Heart left ventricle (tissue), 16 donors: ENCODE measurements at regions not wholly inside any gene's neighbourhood (a gene's known extent, or its start where the extent isn't known, plus 50 kb on each side); places are given as distances from the start of the nearest gene placed in this dataset.
A peak's percentile ranks its signal among the peaks of the same experiment; 100 is the strongest.

ENCODE experiments used
- ATAC-seq, 4 donors: fragments of 200-7000 bp; cut with Tn5 transposase; one replicate each; pipeline ENCODE4 v1.9.1; 2020 to 2022; ENCODE audit warnings: moderate library complexity in 4 of 4, mild to moderate bottlenecking in 3 of 4, moderate number of reproducible peaks in 1 of 4
- DNase-seq, 5 donors: peaks; one replicate each; pipeline ENCODE4 v3.0.0-alpha.2; 2020
- H3K27ac ChIP-seq, 12 donors: fragments of 200-600 bp; sonication (generic) in 4 of 12; one replicate each; pipeline versions ENCODE4 v1.5.0 to v1.8.0; 2016 to 2022; ENCODE audit warnings: mild to moderate bottlenecking in 2 of 12
- H3K27me3 ChIP-seq, 9 donors: fragments of 200-600 bp; sonication (generic) in 2 of 9; one replicate each; pipeline versions ENCODE4 v1.5.1 to v1.8.0; 2016 to 2022; ENCODE audit warnings: mild to moderate bottlenecking in 3 of 9
- H3K36me3 ChIP-seq, 9 donors: fragments of 200-600 bp; sonication (generic) in 2 of 9; one replicate each; pipeline versions ENCODE4 v1.5.0 to v1.8.0; 2018 to 2022; ENCODE audit warnings: mild to moderate bottlenecking in 2 of 9
- H3K4me1 ChIP-seq, 12 donors: fragments of 200-600 bp; sonication (generic) in 4 of 12; one replicate each; pipeline versions ENCODE4 v1.5.0 to v1.8.0; 2016 to 2022; ENCODE audit warnings: mild to moderate bottlenecking in 3 of 12
- H3K4me3 ChIP-seq, 12 donors: fragments of 200-600 bp; sonication (generic) in 4 of 12; one replicate each; pipeline versions ENCODE4 v1.5.0 to v1.8.0; 2017 to 2022; ENCODE audit warnings: mild to moderate bottlenecking in 9 of 12, moderate library complexity in 4 of 12
- H3K9me3 ChIP-seq, 12 donors: fragments of 200-600 bp; sonication (generic) in 4 of 12; one replicate each; pipeline versions ENCODE4 v1.5.0 to v1.8.0; 2016 to 2022; ENCODE audit warnings: mild to moderate bottlenecking in 1 of 12
- POLR2A ChIP-seq, 2 donors: fragments of 450-650 bp; IDR thresholded peaks; one replicate each; pipeline ENCODE4 v1.6.1; 2017; ENCODE audit warnings: antibody characterized with exemption in 2 of 2, mild to moderate bottlenecking in 2 of 2, moderate library complexity in 2 of 2
- WGBS, 4 donors: extraction: QIAGEN DNeasy Blood & Tissue Kit in 2 of 4; methylation state at CpG; one replicate each; pipeline versions ENCODE4 v1.1.5 to v1.1.7; 2013 to 2018; 5-methylcytosine and 5-hydroxymethylcytosine counted together
- intact Hi-C, 10 donors: fragments of 100-400 bp; cut with DNase I; formaldehyde crosslinking; loops; one replicate each; pipeline versions ENCODE4 v1.11.1 to v1.14.2; 2022
- TF ChIP-seq, protein P1 (sequence below), 12 donors: fragments of 200-600 bp; sonication (generic) in 4 of 12; IDR thresholded peaks; one replicate each; pipeline versions ENCODE4 v1.5.0 to v1.8.0; 2018 to 2022; ENCODE audit warnings: antibody characterized with exemption in 12 of 12, mild to moderate bottlenecking in 5 of 12
- donor health status: ischemic (EF 13 %, LVEDD 7.1; RV severe dilation, severe dysfunction).
- donor health status: healthy with polysubstance abuse.
- donor health status: DM: no; HTN: yes; CAD: no.
- donor health status: DM: no; HTN: no; CAD: no.
- donor health status: ischemic (EF 25% LVEDD 6.9; RV normal size, moderate dysfunction).
- donor health status: ischemic (EF 25% LVEDD 5.7; RV mildly dilated, moderate dysfunction).
- donor health status: healthy.
- donor health status: DM: yes; HTN: yes; CAD: no.
- donor health status: ischemic (EF 35%, LVEDD 5.7; RV mildly dilated, moderate dysfunction).
- donor health status: nonischemic (EF 11% LVEDD 7.7; RV severe dilation, severe dysfunction).
- donor health status: DM: yes; HTN: yes; CAD: no.
- donor health status: PGD.
- donor health status: ischemic (EF 29% LVEDD 5.4; RV normal size, mild dysfunction).
- donor health status: nonischemic (EF 23%, LVEDD 6.1; RV moderate dilation, normal function).

DNA sequence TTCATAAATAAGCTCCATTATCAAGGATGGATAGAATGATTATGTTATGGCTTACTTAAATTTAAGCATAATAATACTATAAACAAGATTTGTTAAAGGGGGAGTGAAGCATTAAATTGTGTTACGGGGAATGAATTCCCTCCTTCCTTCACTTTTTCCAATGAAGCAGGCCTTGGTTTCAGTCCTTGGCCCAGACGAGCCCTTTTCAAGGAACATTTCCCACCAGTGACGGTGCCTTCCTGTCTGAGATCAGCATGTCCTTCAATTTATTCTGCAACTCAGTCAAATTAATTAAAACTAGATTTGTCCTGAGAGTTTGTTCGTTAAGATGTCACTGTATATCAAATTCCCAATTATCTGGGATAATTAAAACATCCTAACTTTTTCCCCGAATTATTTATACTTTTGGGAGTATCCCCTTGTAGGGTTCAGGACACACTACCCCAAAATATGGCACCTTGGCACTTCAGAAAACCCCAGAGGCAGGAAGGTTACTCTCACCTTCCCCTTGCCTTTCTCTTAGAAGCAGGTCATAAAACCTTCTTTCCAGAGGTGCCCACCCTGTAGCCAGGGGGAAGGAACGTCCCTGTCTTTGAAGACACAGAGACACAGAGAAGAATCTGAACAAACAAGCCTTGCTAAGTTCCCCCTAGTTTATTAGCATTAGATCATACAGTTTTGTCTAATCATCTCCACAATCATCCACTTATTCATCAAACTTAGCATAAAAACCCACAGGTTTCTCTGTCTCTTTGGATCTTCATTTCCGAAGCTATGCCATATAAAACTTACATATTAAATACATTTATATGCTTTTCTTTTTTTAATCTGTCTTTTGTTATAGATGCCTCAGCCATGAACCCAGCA is 86.2 kb upstream of the ARHGAP29 start:
- no peak for TF ChIP-seq POLR2A (IDR thresholded peaks at IDR 0.05)
- TF ChIP-seq, protein P1, sequence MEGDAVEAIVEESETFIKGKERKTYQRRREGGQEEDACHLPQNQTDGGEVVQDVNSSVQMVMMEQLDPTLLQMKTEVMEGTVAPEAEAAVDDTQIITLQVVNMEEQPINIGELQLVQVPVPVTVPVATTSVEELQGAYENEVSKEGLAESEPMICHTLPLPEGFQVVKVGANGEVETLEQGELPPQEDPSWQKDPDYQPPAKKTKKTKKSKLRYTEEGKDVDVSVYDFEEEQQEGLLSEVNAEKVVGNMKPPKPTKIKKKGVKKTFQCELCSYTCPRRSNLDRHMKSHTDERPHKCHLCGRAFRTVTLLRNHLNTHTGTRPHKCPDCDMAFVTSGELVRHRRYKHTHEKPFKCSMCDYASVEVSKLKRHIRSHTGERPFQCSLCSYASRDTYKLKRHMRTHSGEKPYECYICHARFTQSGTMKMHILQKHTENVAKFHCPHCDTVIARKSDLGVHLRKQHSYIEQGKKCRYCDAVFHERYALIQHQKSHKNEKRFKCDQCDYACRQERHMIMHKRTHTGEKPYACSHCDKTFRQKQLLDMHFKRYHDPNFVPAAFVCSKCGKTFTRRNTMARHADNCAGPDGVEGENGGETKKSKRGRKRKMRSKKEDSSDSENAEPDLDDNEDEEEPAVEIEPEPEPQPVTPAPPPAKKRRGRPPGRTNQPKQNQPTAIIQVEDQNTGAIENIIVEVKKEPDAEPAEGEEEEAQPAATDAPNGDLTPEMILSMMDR (IDR thresholded peaks at IDR 0.05): no peak
- Histone ChIP-seq H3K36me3 (no peaks in the 10 kb centered on the region), H3K9me3 (no peaks in the 10 kb centered on the region), H3K27me3 (peaks cover 0 to 12% (median 0%) of the 10 kb centered on the region in 9 donors), H3K4me3 (no peak overlapping the region), H3K4me1 (peaks cover 6 to 91% (median 52%) of the 10 kb centered on the region in 12 donors), H3K27ac (peak overlapping the region in 11 of 12 donors; percentile 25 to 81 (median 65))
- ATAC-seq (no peak), DNase-seq (no peak)
- intact Hi-C loops: loop anchor here in 1 of 10 donors (2.0 kb wide), 1 partner anchor 25 kb away; no protein-coding TSS in a partner anchor
- 72 to 83% (median 76%) methylated on average over 7 of the region's 7 CpGs for WGBS, 4 donors

DNA sequence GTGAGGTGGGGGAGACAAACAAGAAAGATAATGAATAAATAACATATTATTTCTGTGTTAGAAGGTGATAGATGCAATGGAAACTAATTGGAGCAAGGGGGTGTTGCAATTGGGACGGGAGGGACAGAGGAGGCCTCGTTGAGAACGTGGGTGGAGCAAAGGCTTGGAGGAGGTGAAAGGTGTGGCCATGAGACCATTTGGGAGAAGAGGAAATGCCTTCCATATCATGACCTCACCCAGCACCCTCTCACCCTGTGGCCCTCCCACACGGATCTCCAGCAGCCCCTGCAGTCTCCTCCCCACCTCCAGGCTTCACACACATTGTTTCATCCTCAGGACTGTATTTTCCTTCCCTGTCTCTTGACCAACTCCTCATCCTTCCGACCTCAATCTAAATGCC is 85.3 kb upstream of the ARHGAP29 start:
- H3K9me3 ChIP-seq: no peaks in the 10 kb centered on the region
- H3K36me3 ChIP-seq: no peaks in the 10 kb centered on the region
- ATAC-seq: peak in 1 of 4 donors; percentile 19
- peaks cover 0 to 4% (median 0%) of the 10 kb centered on the region in 9 donors for H3K27me3 ChIP-seq
- DNase-seq: no peak
- WGBS, 4 donors: 56 to 62% (median 58%) methylated on average over 5 of the region's 5 CpGs
- TF ChIP-seq, protein P1 (IDR thresholded peaks at IDR 0.05): no peak
- TF ChIP-seq POLR2A (IDR thresholded peaks at IDR 0.05): no peak
- peak overlapping the region; percentile 5 to 81 (median 60) for H3K27ac ChIP-seq
- peaks cover 6 to 82% (median 46%) of the 10 kb centered on the region in 12 donors for H3K4me1 ChIP-seq
- H3K4me3 ChIP-seq: no peak overlapping the region
- intact Hi-C loops: loop anchor here in 1 of 10 donors (2.0 kb wide), 1 partner anchor 24 kb away; no protein-coding TSS in a partner anchor

DNA sequence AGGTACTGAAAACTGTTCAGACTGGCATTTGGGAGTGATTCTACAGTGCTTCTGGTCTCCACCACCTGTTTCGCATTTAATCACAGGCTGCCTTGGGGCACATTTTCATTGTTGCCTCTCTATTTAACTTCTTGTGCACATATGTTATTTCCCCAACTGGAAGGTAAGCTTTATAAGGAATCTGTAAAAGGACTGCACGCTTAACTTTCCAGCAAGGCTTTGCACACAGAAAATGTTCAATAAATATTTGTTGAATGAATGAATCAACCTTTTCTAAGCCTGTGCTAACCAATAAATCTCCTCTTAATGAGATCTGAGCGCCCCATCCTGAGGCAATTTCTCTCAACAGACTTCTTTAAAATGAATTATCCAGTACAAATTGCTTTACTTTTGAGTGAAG is 84.3 kb upstream of the ARHGAP29 start:
- ATAC-seq (no peak), DNase-seq (no peak)
- peaks cover 0 to 2% (median 0%) of the 10 kb centered on the region in 9 donors for H3K27me3 ChIP-seq
- H3K9me3 ChIP-seq: no peaks in the 10 kb centered on the region
- intact Hi-C loops: loop anchor here in 1 of 10 donors (2.0 kb wide), 1 partner anchor 23 kb away; no protein-coding TSS in a partner anchor
- H3K4me3 ChIP-seq: no peak overlapping the region
- H3K36me3 ChIP-seq: no peaks in the 10 kb centered on the region
- H3K27ac ChIP-seq: peak overlapping the region in 2 of 12 donors; percentile 15 to 76
- no peak for TF ChIP-seq POLR2A (IDR thresholded peaks at IDR 0.05)
- TF ChIP-seq, protein P1 (IDR thresholded peaks at IDR 0.05): no peak
- WGBS, 4 donors: 96 to 99% (median 97%) methylated on average over 3 of the region's 3 CpGs
- H3K4me1 ChIP-seq: peaks cover 2 to 75% (median 39%) of the 10 kb centered on the region in 12 donors
